Colonic mucosa (tissue), 4 donors: ENCODE measurements at regions not wholly inside any gene's neighbourhood (a gene's known extent, or its start where the extent isn't known, plus 50 kb on each side); places are given as distances from the start of the nearest gene placed in this dataset.

Experiments
- DNase-seq: peaks from one replicate; pipeline ENCODE4 v3.0.0-alpha.2; 2020
- H3K27ac ChIP-seq: fragments of 200-600 bp; one replicate; pipeline ENCODE4 v1.8.0; 2021
- H3K27me3 ChIP-seq: fragments of 200-600 bp; one replicate; pipeline ENCODE4 v1.8.0; 2021
- H3K36me3 ChIP-seq: fragments of 200-600 bp; one replicate; pipeline ENCODE4 v1.8.0; 2021
- H3K4me1 ChIP-seq: fragments of 200-600 bp; one replicate; pipeline ENCODE4 v1.8.0; 2021; ENCODE audit warnings: mild to moderate bottlenecking
- H3K4me3 ChIP-seq: fragments of 200-600 bp; one replicate; pipeline ENCODE4 v1.8.0; 2021
- H3K9ac ChIP-seq, 2 donors: one replicate each; pipeline ENCODE4 v1.7.0; 2013; ENCODE audit warnings: control low read depth in 2 of 2, low read depth in 2 of 2, low read length in 2 of 2
- H3K9me3 ChIP-seq: fragments of 200-600 bp; one replicate; pipeline ENCODE4 v1.8.0; 2021
- intact Hi-C: fragments of 100-400 bp; cut with DNase I; formaldehyde crosslinking; loops from one replicate; pipeline ENCODE4 v1.14.1; 2022
- TF ChIP-seq, protein P1 (sequence below): fragments of 200-600 bp; IDR thresholded peaks from one replicate; pipeline ENCODE4 v1.8.0; 2022; ENCODE audit warnings: antibody characterized with exemption, mild to moderate bottlenecking
- donor health status: healthy.
- donor health status: DM: no; HTN: no; CAD: no.
- donor health status: DM: no; HTN: no; CAD: no.

DNA sequence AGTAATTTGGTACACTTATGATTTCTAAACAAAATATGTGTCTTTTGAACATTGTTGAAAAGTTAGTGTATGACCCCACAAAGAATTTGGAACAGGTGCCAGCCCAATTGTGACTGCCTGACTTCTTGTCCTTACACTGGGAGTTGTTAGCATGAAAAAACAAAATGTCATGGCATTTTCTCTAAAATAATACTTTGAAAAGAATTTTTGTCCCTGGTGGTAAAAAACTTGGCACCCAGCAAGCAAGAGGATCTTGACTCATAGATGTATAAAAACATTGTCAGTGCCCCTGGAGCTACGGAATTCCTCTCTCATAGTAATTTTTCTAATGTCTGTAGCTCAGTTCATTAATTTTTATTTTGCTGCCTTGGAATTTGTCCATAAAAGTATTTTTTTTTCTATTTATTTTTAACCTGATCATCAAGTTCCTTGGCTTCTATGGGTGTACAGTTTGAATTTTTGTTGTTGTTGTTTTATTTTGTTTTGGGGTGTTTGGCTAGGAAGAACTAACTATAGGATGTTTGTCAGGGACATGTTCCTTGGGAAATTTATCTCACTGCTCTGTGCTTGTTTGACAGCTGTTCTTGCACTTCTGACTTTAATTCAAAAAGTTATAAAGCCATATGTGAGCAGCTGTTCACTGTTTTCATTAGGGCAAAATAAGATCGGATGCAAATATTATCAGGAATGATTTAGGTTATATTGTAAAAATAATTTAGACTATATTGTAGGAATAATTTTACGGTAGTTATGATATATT is 95.4 kb upstream of the NUDT6 start:
- intact Hi-C loops: no loop called here
- no peaks in the 10 kb centered on the region for H3K9me3 ChIP-seq
- no peaks in the 10 kb centered on the region for H3K36me3 ChIP-seq
- no peak overlapping the region for H3K9ac ChIP-seq
- no peak overlapping the region for H3K4me3 ChIP-seq
- TF ChIP-seq, protein P1, sequence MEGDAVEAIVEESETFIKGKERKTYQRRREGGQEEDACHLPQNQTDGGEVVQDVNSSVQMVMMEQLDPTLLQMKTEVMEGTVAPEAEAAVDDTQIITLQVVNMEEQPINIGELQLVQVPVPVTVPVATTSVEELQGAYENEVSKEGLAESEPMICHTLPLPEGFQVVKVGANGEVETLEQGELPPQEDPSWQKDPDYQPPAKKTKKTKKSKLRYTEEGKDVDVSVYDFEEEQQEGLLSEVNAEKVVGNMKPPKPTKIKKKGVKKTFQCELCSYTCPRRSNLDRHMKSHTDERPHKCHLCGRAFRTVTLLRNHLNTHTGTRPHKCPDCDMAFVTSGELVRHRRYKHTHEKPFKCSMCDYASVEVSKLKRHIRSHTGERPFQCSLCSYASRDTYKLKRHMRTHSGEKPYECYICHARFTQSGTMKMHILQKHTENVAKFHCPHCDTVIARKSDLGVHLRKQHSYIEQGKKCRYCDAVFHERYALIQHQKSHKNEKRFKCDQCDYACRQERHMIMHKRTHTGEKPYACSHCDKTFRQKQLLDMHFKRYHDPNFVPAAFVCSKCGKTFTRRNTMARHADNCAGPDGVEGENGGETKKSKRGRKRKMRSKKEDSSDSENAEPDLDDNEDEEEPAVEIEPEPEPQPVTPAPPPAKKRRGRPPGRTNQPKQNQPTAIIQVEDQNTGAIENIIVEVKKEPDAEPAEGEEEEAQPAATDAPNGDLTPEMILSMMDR: no peak
- no peaks in the 10 kb centered on the region for H3K27me3 ChIP-seq
- H3K4me1 ChIP-seq: no peaks in the 10 kb centered on the region
- H3K27ac ChIP-seq: no peak overlapping the region
- no peak for DNase-seq

DNA sequence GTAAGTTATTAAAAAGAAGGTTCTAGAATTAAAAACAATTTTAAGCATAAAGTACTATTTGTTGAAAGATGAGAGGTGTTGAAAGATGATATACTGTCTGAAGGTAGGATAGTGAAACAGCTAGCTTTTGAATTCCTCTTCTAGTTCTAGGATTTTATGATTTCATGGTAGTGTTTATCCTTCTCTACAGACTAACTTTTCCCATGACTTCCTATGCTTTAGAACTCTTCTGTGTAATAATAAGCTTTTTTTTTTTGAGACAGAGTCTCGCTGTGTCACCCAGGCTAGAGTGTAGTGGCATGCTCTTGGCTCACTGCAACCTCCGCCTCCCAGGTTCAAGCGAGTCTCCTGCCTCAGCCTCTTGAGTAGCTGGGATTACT is 96.0 kb upstream of the NUDT6 start:
- no peak for DNase-seq
- intact Hi-C loops: no loop called here
- TF ChIP-seq, protein P1: no peak
- Histone ChIP-seq H3K36me3 (no peaks in the 10 kb centered on the region), H3K9me3 (no peaks in the 10 kb centered on the region), H3K27me3 (no peaks in the 10 kb centered on the region), H3K4me1 (no peaks in the 10 kb centered on the region), H3K4me3 (no peak overlapping the region), H3K9ac (no peak overlapping the region), H3K27ac (no peak overlapping the region)

DNA sequence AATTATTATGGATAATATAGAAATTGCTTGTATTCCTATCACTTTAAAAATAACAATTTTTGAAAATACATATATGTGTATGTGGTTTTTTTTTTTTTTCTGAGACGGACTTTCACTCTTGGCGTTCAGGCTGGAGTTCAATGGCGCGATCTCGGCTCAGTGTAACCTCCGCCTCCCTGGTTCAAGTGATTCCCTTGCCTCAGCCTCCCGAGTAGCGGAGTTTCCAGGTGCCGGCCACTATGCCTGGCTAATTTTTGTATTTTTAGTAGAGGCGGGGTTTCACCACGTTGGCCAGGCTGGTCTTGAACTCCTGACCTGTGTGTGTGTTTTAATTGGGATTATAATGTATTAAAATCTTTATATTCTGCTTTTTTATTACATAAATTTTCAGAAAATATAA is 97.9 kb upstream of the NUDT6 start:
- Histone ChIP-seq H3K27me3 (no peaks in the 10 kb centered on the region), H3K36me3 (no peaks in the 10 kb centered on the region), H3K9me3 (no peaks in the 10 kb centered on the region), H3K4me1 (no peaks in the 10 kb centered on the region), H3K9ac (no peak overlapping the region), H3K4me3 (no peak overlapping the region), H3K27ac (no peak overlapping the region)
- TF ChIP-seq, protein P1: no peak
- intact Hi-C loops: no loop called here
- no peak for DNase-seq

DNA sequence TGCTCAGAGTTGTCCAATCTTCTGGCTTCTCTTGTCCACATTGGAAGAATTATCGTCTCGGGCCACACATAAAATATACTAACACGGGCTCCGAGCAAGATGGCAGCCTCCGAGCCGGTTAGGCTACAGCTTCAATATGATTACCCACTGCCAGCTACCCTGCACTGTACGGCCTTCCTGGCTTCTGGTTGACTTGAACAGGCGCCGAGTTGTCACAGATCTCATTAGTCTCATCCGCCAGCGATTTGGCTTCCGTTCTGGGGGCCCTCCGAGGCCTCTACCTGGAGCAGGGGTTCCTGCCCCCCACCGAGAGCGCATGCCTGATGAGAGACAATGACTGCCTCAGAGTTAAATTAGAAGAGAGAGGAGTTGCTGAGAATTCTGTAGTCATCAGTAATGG is 101.2 kb upstream of the NUDT6 start:
- intact Hi-C loops: no loop called here
- H3K4me1 ChIP-seq: no peaks in the 10 kb centered on the region

DNA sequence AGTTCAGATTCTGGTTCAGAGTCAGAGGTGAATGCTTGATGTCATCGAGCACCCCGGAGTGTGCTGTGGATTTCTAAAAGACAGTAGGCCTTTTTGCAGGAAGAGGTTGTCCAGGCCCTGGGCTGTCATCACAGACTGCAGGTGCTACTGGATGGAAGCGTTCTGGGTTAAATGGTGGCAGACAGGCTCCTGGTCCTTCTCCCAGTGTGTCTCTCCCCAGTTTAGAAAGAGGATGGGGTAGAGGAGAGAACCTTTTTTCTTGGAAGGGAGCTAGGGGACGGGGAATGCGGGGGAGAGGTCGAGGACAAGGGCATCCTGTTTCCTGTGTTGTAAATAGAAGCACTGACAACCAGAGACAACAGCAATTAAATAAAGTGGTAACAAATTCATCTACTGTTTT is 102.3 kb upstream of the NUDT6 start:
- H3K4me3 ChIP-seq: no peak overlapping the region
- TF ChIP-seq, protein P1: no peak
- no peak overlapping the region for H3K9ac ChIP-seq
- H3K36me3 ChIP-seq: no peaks in the 10 kb centered on the region
- no peak overlapping the region for H3K27ac ChIP-seq
- H3K27me3 ChIP-seq: no peaks in the 10 kb centered on the region
- intact Hi-C loops: no loop called here
- H3K4me1 ChIP-seq: no peaks in the 10 kb centered on the region
- H3K9me3 ChIP-seq: no peaks in the 10 kb centered on the region
- no peak for DNase-seq

More for the DNA sequence above, 101.2 kb upstream of the NUDT6 start:
- DNase-seq: no peak
- H3K9ac ChIP-seq: no peak overlapping the region
- H3K27me3 ChIP-seq: no peaks in the 10 kb centered on the region
- H3K27ac ChIP-seq: no peak overlapping the region
- no peak overlapping the region for H3K4me3 ChIP-seq
- no peaks in the 10 kb centered on the region for H3K9me3 ChIP-seq
- H3K36me3 ChIP-seq: no peaks in the 10 kb centered on the region
- TF ChIP-seq, protein P1: no peak
